Aorta (tissue), 5 donors: ENCODE measurements at regions not wholly inside any gene's neighbourhood (a gene's known extent, or its start where the extent isn't known, plus 50 kb on each side); places are given as distances from the start of the nearest gene placed in this dataset.

Source experiments
- ATAC-seq: fragments of 200-7000 bp; cut with Tn5 transposase; one replicate; pipeline ENCODE4 v1.9.1; 2022; ENCODE audit warnings: moderate library complexity; ENCODE audit not compliant: low FRiP score
- DNase-seq, 2 donors: peaks; one replicate each; pipeline ENCODE4 v3.0.0-alpha.2; 2020
- H3K27ac ChIP-seq, 2 donors: one replicate each; pipeline ENCODE4 v1.5.1; 2013; ENCODE audit warnings: low read length in 2 of 2, mild to moderate bottlenecking in 2 of 2, moderate library complexity in 2 of 2, control low read depth in 1 of 2, inconsistent platforms in 1 of 2, low read depth in 1 of 2
- H3K27me3 ChIP-seq, 2 donors: one replicate each; pipeline ENCODE4 v1.6.1; 2013; ENCODE audit warnings: control low read depth in 1 of 2, low read length in 1 of 2, mild to moderate bottlenecking in 1 of 2, moderate library complexity in 1 of 2; ENCODE audit not compliant: insufficient read depth in 2 of 2, control insufficient read depth in 1 of 2
- H3K36me3 ChIP-seq, 2 donors: one replicate each; pipeline ENCODE4 v1.6.1; 2013; ENCODE audit warnings: control low read depth in 1 of 2, low read length in 1 of 2, mild to moderate bottlenecking in 1 of 2; ENCODE audit not compliant: insufficient read depth in 2 of 2, control insufficient read depth in 1 of 2
- H3K4me1 ChIP-seq, 2 donors: one replicate each; pipeline ENCODE4 v1.6.1; 2013; ENCODE audit warnings: low read length in 2 of 2, control low read depth in 1 of 2, mild to moderate bottlenecking in 1 of 2, moderate library complexity in 1 of 2; ENCODE audit not compliant: insufficient read depth in 2 of 2, control insufficient read depth in 1 of 2
- H3K4me3 ChIP-seq, 2 donors: one replicate each; pipeline ENCODE4 v1.5.1; 2013; ENCODE audit warnings: low read length in 2 of 2, control low read depth in 1 of 2, mild to moderate bottlenecking in 1 of 2
- H3K9me3 ChIP-seq: one replicate; pipeline ENCODE4 v1.6.1; 2013; ENCODE audit warnings: mild to moderate bottlenecking, low read length; ENCODE audit not compliant: control insufficient read depth
- WGBS, 2 donors: extraction: QIAGEN DNeasy Blood & Tissue Kit; methylation state at CpG; one replicate each; pipeline ENCODE4 v1.1.7; 2013; 5-methylcytosine and 5-hydroxymethylcytosine counted together
- intact Hi-C, 2 donors: fragments of 100-400 bp; cut with DNase I; formaldehyde crosslinking; loops; one replicate each; pipeline versions ENCODE4 v1.14.2 to v1.15.0; 2022
- donor health status: healthy with polysubstance abuse.
- donor health status: Bipolar disorder and iron deficiency.
- donor health status: DM: no; HTN: no; CAD: no.
- donor health status: DM: no; HTN: no; CAD: no.
- donor health status: DM: yes; HTN: yes; CAD: no.

DNA sequence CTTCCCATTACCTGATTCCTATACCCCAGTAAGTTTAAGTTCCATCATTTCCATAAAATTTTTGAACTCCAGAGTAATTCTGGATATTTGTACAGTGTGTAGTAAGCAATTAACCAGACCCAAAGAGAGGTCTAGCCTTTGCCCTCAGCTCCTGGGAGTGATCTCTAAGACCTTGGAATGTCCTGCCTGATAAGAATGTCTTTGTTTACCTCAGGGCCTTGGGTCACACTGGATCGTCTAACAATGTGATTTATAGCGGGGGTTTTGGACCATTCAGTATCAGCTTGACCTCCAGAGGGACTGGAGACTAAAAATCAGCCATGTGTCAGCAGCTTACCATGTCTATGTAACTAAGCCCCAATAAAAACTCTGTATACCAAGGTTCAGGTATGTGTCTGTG, 330.9 kb upstream of the PPP1R2C start:
- ATAC-seq (no peak), DNase-seq (no peak)
- no peak overlapping the region for H3K27ac ChIP-seq
- no peaks in the 10 kb centered on the region for H3K36me3 ChIP-seq
- no peaks in the 10 kb centered on the region for H3K27me3 ChIP-seq
- H3K9me3 ChIP-seq: no peaks in the 10 kb centered on the region
- intact Hi-C loops: no loop called here
- WGBS, 2 donors: 39 to 49% methylated on average over 2 of the region's 2 CpGs
- H3K4me1 ChIP-seq: no peaks in the 10 kb centered on the region
- no peak overlapping the region for H3K4me3 ChIP-seq

DNA sequence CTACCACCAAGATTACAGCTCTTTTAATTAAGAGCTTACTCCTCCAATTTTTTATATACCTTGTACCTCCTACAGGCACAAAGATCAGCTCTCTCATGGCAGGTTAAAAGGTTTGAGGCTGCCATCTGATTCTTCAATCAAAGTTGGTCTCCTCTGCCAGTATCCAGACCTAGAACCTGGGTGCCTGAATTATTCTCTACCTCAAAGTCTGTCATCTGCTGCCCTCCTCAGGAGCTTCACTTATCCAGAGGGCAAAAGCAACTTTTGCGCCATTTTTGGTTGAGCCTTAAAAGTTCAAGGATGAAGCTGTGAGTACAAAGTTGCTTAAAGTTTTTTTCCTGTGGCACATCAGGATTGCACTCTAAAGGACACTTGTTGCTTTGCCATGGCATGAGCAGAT, 343.7 kb upstream of the PPP1R2C start:
- Histone ChIP-seq H3K27ac (no peak overlapping the region), H3K27me3 (no peaks in the 10 kb centered on the region), H3K36me3 (no peaks in the 10 kb centered on the region), H3K9me3 (no peaks in the 10 kb centered on the region), H3K4me1 (no peaks in the 10 kb centered on the region), H3K4me3 (no peak overlapping the region)
- 79 to 99% methylated on average over 1 of the region's 1 CpG for WGBS, 2 donors
- intact Hi-C loops: no loop called here
- ATAC-seq (no peak), DNase-seq (no peak)

DNA sequence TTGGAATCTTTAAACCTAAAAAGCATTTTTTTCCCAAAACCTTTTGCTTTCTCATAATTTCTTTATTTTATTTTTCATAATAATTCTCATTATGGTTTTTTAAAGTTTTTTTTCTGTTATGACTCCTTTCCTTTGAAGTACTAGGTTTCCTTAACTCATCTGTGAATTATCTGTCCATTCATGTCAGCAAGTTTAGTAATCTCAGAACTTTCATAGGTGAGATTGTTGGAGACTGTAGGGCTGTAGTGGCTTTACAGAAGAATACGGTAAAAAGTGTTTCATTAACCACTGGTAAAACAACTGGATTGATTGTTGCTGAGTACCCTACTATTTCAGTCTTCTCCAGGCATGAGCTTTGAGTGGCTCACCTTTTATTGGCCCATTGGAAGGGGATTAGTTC, 361.7 kb upstream of the PPP1R2C start:
- DNase-seq: no peak
- no peak overlapping the region for H3K27ac ChIP-seq
- no peak overlapping the region for H3K4me3 ChIP-seq
- no peaks in the 10 kb centered on the region for H3K4me1 ChIP-seq
- no peaks in the 10 kb centered on the region for H3K27me3 ChIP-seq
- H3K36me3 ChIP-seq: no peaks in the 10 kb centered on the region
- 70 to 78% methylated on average over 1 of the region's 1 CpG for WGBS, 2 donors
- H3K9me3 ChIP-seq: no peaks in the 10 kb centered on the region
- intact Hi-C loops: no loop called here
- no peak for ATAC-seq

DNA sequence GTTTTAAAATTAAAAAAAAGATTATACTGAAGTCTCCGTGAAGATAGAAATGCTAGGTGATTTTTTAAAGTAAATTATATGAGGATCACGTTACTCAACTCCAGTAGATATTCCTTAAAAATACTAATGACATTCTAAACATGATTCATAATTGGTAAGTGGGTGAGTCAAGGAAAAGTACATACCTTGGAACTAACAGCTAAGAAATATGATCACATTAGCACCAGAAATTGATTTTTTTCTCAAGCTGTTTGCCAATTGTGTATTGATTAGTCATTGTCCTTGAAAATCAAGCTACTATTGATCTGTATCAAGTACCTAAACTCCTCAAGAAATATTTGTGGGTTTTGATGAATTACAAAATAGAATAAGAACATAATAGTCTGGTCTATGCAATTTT, 362.6 kb upstream of the PPP1R2C start:
- Histone ChIP-seq H3K9me3 (no peaks in the 10 kb centered on the region), H3K4me1 (no peaks in the 10 kb centered on the region), H3K27ac (no peak overlapping the region), H3K4me3 (no peak overlapping the region), H3K36me3 (no peaks in the 10 kb centered on the region), H3K27me3 (no peaks in the 10 kb centered on the region)
- DNase-seq (no peak), ATAC-seq (no peak)
- intact Hi-C loops: no loop called here
- WGBS, 2 donors: 55 to 91% methylated on average over 2 of the region's 2 CpGs

DNA sequence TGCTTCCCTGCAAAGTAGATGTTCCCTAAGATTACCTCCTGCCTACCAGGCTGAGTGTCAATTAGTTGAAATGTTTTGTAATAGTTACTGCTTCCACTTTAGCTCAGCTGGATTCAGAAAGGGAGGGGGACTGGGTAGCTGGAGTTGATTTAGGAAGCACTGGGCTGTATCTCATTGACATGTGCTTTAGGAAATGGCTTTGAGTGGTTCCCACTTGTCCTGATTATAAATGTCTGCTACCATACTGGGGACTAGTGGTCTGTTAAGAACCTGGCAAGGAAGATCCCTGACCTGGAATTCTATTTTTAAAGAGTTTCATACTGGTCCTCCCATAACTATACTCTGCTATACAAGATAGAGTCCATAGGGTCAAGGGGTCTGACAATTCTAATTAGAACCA, 363.9 kb upstream of the PPP1R2C start:
- no peaks in the 10 kb centered on the region for H3K9me3 ChIP-seq
- no peak for ATAC-seq
- H3K27me3 ChIP-seq: no peaks in the 10 kb centered on the region
- H3K27ac ChIP-seq: no peak overlapping the region
- H3K4me3 ChIP-seq: no peak overlapping the region
- H3K36me3 ChIP-seq: no peaks in the 10 kb centered on the region
- intact Hi-C loops: no loop called here
- H3K4me1 ChIP-seq: no peaks in the 10 kb centered on the region
- no peak for DNase-seq

DNA sequence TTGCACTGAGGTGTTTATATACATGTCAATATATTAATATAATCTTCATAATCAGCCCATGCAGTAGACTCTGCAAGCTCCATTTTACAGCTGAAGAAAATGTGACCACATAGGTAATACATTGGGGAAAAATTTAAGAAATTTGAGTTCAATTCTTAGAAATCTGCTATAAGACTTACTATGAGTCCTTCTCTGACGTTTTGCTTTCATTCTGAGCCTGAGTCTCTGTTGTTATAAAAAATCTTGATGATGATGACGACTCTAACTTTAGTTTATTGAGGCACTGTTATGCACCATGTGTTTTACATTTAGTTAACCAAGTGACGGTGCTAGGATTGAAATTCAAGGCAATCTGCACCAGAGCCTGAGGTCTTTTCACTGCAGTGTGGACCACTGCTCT, 370.3 kb upstream of the PPP1R2C start:
- WGBS, 2 donors: 64 to 79% methylated on average over 3 of the region's 3 CpGs
- intact Hi-C loops: no loop called here
- no peak for ATAC-seq
- Histone ChIP-seq H3K36me3 (no peaks in the 10 kb centered on the region), H3K9me3 (no peaks in the 10 kb centered on the region), H3K4me1 (no peaks in the 10 kb centered on the region), H3K27ac (no peak overlapping the region), H3K27me3 (no peaks in the 10 kb centered on the region), H3K4me3 (no peak overlapping the region)
- no peak for DNase-seq

DNA sequence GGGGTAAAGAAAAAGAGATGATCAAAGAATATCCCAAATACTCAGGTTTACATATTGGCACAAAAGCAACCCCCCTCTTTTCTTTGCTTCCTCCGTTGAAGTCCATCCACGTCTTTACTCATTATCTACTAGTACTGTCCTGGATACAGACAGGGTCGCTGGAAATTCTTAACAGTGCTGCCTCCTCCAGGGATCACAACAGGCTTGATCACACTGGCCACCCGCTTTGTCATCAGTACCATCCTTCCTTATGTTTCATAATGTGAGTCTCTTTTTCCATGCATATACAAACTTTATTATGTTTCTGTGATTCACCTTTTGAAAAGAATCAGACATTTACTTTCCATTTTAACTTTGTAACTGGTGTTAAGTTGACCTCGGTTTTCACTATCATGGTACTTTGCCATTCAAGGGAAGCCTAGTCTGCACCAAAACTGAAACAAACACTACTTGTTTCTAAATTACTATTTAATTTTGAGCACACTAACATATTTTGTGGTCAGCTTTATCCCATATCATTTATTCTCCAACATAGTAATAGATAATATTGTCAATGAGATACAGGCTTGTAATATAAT, 387.5 kb upstream of the PPP1R2C start:
- Histone ChIP-seq H3K4me3 (no peak overlapping the region), H3K27me3 (no peaks in the 10 kb centered on the region), H3K4me1 (no peaks in the 10 kb centered on the region), H3K9me3 (no peaks in the 10 kb centered on the region), H3K27ac (no peak overlapping the region), H3K36me3 (no peaks in the 10 kb centered on the region)
- DNase-seq (no peak), ATAC-seq (no peak)
- intact Hi-C loops: no loop called here
- WGBS, 2 donors: 56 to 75% methylated on average over 5 of the region's 5 CpGs

DNA sequence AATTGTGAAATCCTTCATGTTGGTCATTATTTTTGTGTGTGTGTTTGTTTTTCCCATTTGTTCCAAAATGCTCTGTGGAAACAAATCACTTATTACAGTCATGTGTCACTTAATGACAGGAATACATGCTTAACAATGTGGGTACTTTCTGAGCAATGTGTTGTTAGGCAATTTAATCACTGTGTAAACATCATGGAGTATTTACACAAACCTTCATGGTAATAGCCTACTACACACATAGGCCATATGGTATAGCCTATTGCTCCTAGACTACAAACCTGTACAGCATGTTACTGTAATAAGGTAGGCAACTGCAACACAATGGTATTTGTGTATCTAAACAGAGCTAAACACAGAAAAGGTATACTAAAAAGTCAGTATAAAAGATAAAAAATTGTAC, 388.9 kb upstream of the PPP1R2C start:
- no peaks in the 10 kb centered on the region for H3K4me1 ChIP-seq
- no peaks in the 10 kb centered on the region for H3K27me3 ChIP-seq
- no peaks in the 10 kb centered on the region for H3K9me3 ChIP-seq
- ATAC-seq (no peak), DNase-seq (no peak)
- H3K4me3 ChIP-seq: no peak overlapping the region
- no peaks in the 10 kb centered on the region for H3K36me3 ChIP-seq
- intact Hi-C loops: no loop called here
- H3K27ac ChIP-seq: no peak overlapping the region

DNA sequence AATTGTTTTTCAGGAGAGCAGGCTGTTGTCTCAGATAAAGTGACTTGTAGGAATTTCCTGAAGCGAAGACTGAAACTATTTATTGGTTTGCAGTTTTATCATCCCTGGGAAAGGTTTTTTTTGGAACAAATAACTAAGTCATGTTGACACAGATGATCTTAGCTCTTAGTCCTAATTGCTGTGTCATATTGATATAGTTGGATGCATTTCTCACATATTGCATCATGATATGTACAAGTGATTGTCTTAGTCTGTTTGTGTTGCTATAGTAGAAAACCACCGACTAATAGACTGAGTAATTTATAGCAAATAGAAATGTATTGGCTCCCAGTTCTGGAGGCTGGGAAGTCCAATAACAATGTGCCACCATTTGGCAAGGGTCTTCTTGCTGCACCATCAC, 397.5 kb upstream of the PPP1R2C start:
- intact Hi-C loops: no loop called here
- H3K4me3 ChIP-seq: no peak overlapping the region
- no peaks in the 10 kb centered on the region for H3K27me3 ChIP-seq
- H3K4me1 ChIP-seq: no peaks in the 10 kb centered on the region
- ATAC-seq (no peak), DNase-seq (no peak)
- H3K27ac ChIP-seq: no peak overlapping the region
- H3K36me3 ChIP-seq: no peaks in the 10 kb centered on the region
- H3K9me3 ChIP-seq: no peaks in the 10 kb centered on the region
- 60 to 71% methylated on average over 2 of the region's 2 CpGs for WGBS, 2 donors
